ENCODE measurements at regions not wholly inside any gene's neighbourhood (a gene's known extent, or its start where the extent isn't known, plus 50 kb on each side); places are given as distances from the start of the nearest gene placed in this dataset.

- BruUV-seq (replicated peaks): no TSS peak
- DNase-seq (ENCODE audit: low read depth, low spot score) (no peak), ATAC-seq (no peak)
- intact Hi-C loops (cut with micrococcal nuclease; ENCODE audit: unreplicated experiment) (no loop called here), in situ Hi-C loops (cut with HindIII; ENCODE audit: low pct_unique_long_range_greater_than_20kb, low sequenced_read_pairs) (no loop called here)
- ChIA-PET POLR2A (no interaction called here), CTCF (no interaction called here)
- Histone ChIP-seq H3K27ac (ENCODE audit: low read length) (no peak overlapping the region), H3K4me3 (ENCODE audit: low read depth in 2 of 2, low read length in 2 of 2) (no peak overlapping the region), H3K4me1 (ENCODE audit: control insufficient read depth, insufficient read depth, low read length) (no peaks in the 10 kb centered on the region), H3K9me3 (ENCODE audit: control insufficient read depth, insufficient read depth, low read depth, low read length) (no peaks in the 10 kb centered on the region), H3K36me3 (ENCODE audit: control insufficient read depth, insufficient read depth, low read length) (no peaks in the 10 kb centered on the region), H3K27me3 (ENCODE audit: control insufficient read depth, insufficient read depth, low read length) (0 out of 2 replicates have a peak, but pooled peaks cover 8% of the 10 kb centered on the region)
- no peak for TF ChIP-seq REST (IDR thresholded peaks at IDR 0.05; ENCODE audit: insufficient read depth in 1 of 2, low read depth in 2 of 2, low read length in 1 of 2)
- TF ChIP-seq SIN3A (IDR thresholded peaks at IDR 0.05; ENCODE audit: borderline replicate concordance, insufficient read depth, low read depth, low read length): no peak
- TF ChIP-seq POLR2AphosphoS5 (IDR thresholded peaks at IDR 0.05; ENCODE audit: low read depth, low read length): no peak
- TF ChIP-seq TCF7L2 (IDR thresholded peaks at IDR 0.05; ENCODE audit: low read depth, low read length): no peak
- TF ChIP-seq, protein P1, sequence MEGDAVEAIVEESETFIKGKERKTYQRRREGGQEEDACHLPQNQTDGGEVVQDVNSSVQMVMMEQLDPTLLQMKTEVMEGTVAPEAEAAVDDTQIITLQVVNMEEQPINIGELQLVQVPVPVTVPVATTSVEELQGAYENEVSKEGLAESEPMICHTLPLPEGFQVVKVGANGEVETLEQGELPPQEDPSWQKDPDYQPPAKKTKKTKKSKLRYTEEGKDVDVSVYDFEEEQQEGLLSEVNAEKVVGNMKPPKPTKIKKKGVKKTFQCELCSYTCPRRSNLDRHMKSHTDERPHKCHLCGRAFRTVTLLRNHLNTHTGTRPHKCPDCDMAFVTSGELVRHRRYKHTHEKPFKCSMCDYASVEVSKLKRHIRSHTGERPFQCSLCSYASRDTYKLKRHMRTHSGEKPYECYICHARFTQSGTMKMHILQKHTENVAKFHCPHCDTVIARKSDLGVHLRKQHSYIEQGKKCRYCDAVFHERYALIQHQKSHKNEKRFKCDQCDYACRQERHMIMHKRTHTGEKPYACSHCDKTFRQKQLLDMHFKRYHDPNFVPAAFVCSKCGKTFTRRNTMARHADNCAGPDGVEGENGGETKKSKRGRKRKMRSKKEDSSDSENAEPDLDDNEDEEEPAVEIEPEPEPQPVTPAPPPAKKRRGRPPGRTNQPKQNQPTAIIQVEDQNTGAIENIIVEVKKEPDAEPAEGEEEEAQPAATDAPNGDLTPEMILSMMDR (IDR thresholded peaks at IDR 0.05): no peak
Observed at GRCh38 chr5:37891832-37892231, 52.0 kb upstream of the GDNF start.

- no peak for DNase-seq (ENCODE audit: low read depth, low spot score)
- Histone ChIP-seq H3K4me3 (ENCODE audit: low read depth in 2 of 2, low read length in 2 of 2) (no peak overlapping the region), H3K27me3 (ENCODE audit: control insufficient read depth, insufficient read depth, low read length) (0 out of 2 replicates have a peak, but pooled peaks cover 8% of the 10 kb centered on the region), H3K9me3 (ENCODE audit: control insufficient read depth, insufficient read depth, low read depth, low read length) (no peaks in the 10 kb centered on the region), H3K4me1 (ENCODE audit: control insufficient read depth, insufficient read depth, low read length) (no peaks in the 10 kb centered on the region), H3K36me3 (ENCODE audit: control insufficient read depth, insufficient read depth, low read length) (no peaks in the 10 kb centered on the region), H3K27ac (ENCODE audit: low read length) (no peak overlapping the region)
- CTCF ChIA-PET: no interaction called here
- no TSS peak for BruUV-seq (replicated peaks)
- intact Hi-C loops (cut with micrococcal nuclease; ENCODE audit: unreplicated experiment) (no loop called here), in situ Hi-C loops (cut with HindIII; ENCODE audit: low pct_unique_long_range_greater_than_20kb, low sequenced_read_pairs) (no loop called here)
- TF ChIP-seq REST (IDR thresholded peaks at IDR 0.05; ENCODE audit: insufficient read depth in 1 of 2, low read depth in 2 of 2, low read length in 1 of 2): no peak
- TF ChIP-seq POLR2AphosphoS5 (IDR thresholded peaks at IDR 0.05; ENCODE audit: low read depth, low read length): no peak
- TF ChIP-seq, protein P1 (IDR thresholded peaks at IDR 0.05): no peak
- TF ChIP-seq TCF7L2 (IDR thresholded peaks at IDR 0.05; ENCODE audit: low read depth, low read length): no peak
- TF ChIP-seq SIN3A (IDR thresholded peaks at IDR 0.05; ENCODE audit: borderline replicate concordance, insufficient read depth, low read depth, low read length): no peak
- POLR2A ChIA-PET: no interaction called here
- ATAC-seq: no peak
Observed at GRCh38 chr5:37889612-37890317, 49.9 kb upstream of the GDNF start.
